ENCODE measurements at regions not wholly inside any gene's neighbourhood (a gene's known extent, or its start where the extent isn't known, plus 50 kb on each side); places are given as distances from the start of the nearest gene placed in this dataset.

DNA sequence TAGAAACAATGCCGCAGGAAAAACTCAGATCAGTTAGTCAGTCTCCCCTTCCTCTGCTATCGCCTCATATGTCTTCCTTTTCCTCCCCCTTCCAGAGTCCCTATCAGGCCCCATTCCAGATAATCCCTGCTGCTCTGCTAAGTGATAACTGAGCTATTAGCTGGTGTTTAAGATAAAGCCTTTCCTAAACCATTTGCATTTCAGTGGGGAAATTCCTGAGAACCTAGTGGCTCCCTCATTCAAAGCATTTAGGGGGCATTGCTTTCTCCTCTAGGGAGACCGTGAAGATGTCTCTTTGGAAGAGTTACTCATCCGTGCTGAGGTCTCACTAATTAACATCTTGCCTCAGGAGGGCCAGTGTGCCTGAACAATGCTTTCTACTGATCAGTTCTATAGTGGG, 401.6 kb downstream of the NPIPA7 start:
- Histone ChIP-seq H3K36me3 (ENCODE audit: control insufficient read depth, insufficient read depth, low read length) (no peaks in the 10 kb centered on the region), H3K4me3 (ENCODE audit: low read depth, low read length) (no peak overlapping the region), H3K4me1 (no peaks in the 10 kb centered on the region), H3K9me3 (no peaks in the 10 kb centered on the region), H3K27me3 (replicated peaks; ENCODE audit: control insufficient read depth, insufficient read depth, low read length) (no peaks in the 10 kb centered on the region)
- Mint-ChIP-seq H3K4me3 (ENCODE audit: unreplicated experiment) (no peak overlapping the region), H3K27ac (ENCODE audit: unreplicated experiment) (no peak overlapping the region), H3K9me3 (ENCODE audit: unreplicated experiment) (no peaks in the 10 kb centered on the region), H3K4me1 (ENCODE audit: low read depth, unreplicated experiment) (no peaks in the 10 kb centered on the region), H3K36me3 (ENCODE audit: insufficient read depth, unreplicated experiment) (no peaks in the 10 kb centered on the region), H3K27me3 (ENCODE audit: insufficient read depth, unreplicated experiment) (peaks cover 3% of the 10 kb centered on the region)
- DNase-seq: no peak
- intact Hi-C loops (cut with micrococcal nuclease; ENCODE audit: unreplicated experiment): no loop called here
- TF ChIP-seq, protein P1, sequence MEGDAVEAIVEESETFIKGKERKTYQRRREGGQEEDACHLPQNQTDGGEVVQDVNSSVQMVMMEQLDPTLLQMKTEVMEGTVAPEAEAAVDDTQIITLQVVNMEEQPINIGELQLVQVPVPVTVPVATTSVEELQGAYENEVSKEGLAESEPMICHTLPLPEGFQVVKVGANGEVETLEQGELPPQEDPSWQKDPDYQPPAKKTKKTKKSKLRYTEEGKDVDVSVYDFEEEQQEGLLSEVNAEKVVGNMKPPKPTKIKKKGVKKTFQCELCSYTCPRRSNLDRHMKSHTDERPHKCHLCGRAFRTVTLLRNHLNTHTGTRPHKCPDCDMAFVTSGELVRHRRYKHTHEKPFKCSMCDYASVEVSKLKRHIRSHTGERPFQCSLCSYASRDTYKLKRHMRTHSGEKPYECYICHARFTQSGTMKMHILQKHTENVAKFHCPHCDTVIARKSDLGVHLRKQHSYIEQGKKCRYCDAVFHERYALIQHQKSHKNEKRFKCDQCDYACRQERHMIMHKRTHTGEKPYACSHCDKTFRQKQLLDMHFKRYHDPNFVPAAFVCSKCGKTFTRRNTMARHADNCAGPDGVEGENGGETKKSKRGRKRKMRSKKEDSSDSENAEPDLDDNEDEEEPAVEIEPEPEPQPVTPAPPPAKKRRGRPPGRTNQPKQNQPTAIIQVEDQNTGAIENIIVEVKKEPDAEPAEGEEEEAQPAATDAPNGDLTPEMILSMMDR (IDR thresholded peaks at IDR 0.05; ENCODE audit: insufficient read depth in 1 of 2, low read depth in 1 of 2, low read length in 1 of 2, severe bottlenecking in 1 of 2, unreplicated experiment in 1 of 2): no peak
- no TSS peak for BruUV-seq (replicated peaks)
- ChIA-PET POLR2A (no interaction called here), CTCF (no interaction called here)

DNA sequence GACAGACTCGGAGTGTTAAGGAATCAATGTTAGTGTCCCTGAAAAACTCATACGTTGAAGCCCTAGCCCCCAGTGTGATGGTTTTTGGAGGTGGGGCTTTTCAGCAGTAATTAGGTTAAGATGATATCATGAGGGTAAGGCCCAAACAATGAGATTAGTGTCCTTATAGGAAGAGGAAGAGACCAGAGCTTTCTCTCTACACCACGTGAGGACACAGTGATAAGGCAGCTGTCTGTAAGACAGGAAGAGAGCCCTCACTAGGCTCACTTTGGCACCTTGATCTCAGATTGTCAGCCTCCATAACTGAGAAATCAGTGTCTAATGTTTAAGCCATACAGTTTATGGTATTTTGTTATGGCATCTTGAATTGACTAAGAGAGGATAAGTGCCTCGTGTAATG, 403.2 kb downstream of the NPIPA7 start:
- H3K4me3 ChIP-seq (ENCODE audit: low read depth, low read length): no peak overlapping the region
- H3K4me3 Mint-ChIP-seq (ENCODE audit: unreplicated experiment): no peak overlapping the region
- no peak for DNase-seq
- H3K9me3 Mint-ChIP-seq (ENCODE audit: unreplicated experiment): no peaks in the 10 kb centered on the region
- ChIA-PET CTCF (no interaction called here), POLR2A (no interaction called here)
- TF ChIP-seq, protein P1 (IDR thresholded peaks at IDR 0.05; ENCODE audit: insufficient read depth in 1 of 2, low read depth in 1 of 2, low read length in 1 of 2, severe bottlenecking in 1 of 2, unreplicated experiment in 1 of 2): no peak
- BruUV-seq (replicated peaks): no TSS peak
- no peaks in the 10 kb centered on the region for H3K9me3 ChIP-seq
- no peaks in the 10 kb centered on the region for H3K36me3 ChIP-seq (ENCODE audit: control insufficient read depth, insufficient read depth, low read length)
- H3K4me1 Mint-ChIP-seq (ENCODE audit: low read depth, unreplicated experiment): no peaks in the 10 kb centered on the region
- no peaks in the 10 kb centered on the region for H3K27me3 ChIP-seq (replicated peaks; ENCODE audit: control insufficient read depth, insufficient read depth, low read length)
- no peaks in the 10 kb centered on the region for H3K36me3 Mint-ChIP-seq (ENCODE audit: insufficient read depth, unreplicated experiment)
- no peaks in the 10 kb centered on the region for H3K27me3 Mint-ChIP-seq (ENCODE audit: insufficient read depth, unreplicated experiment)
- intact Hi-C loops (cut with micrococcal nuclease; ENCODE audit: unreplicated experiment): no loop called here
- H3K27ac Mint-ChIP-seq (ENCODE audit: unreplicated experiment): no peak overlapping the region
- no peaks in the 10 kb centered on the region for H3K4me1 ChIP-seq

DNA sequence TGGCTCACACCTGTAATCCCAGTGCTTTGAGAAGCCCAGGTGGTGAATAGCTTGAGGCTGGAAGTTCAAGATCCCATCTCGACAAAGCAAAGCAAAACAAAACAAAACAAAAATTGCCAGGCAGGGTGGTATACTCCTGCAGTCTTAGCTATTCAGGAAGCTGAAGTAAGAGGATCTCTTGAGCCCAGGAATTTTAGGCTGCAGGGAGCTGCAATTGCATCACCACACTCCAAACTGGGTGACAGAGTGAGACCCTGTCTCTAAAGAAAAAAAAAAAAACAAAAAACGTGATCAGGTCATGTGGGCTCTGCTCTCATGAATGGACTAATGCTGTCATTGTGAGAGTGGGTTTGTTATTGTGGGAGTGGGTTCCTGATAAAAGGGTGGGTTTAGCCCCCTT, 409.1 kb downstream of the NPIPA7 start:
- H3K27ac Mint-ChIP-seq (ENCODE audit: unreplicated experiment): no peak overlapping the region
- ChIA-PET CTCF (no interaction called here), POLR2A (no interaction called here)
- TF ChIP-seq, protein P1 (IDR thresholded peaks at IDR 0.05; ENCODE audit: insufficient read depth in 1 of 2, low read depth in 1 of 2, low read length in 1 of 2, severe bottlenecking in 1 of 2, unreplicated experiment in 1 of 2): no peak
- no peak overlapping the region for H3K4me3 Mint-ChIP-seq (ENCODE audit: unreplicated experiment)
- no peaks in the 10 kb centered on the region for H3K4me1 ChIP-seq
- H3K27me3 ChIP-seq (replicated peaks; ENCODE audit: control insufficient read depth, insufficient read depth, low read length): no peaks in the 10 kb centered on the region
- intact Hi-C loops (cut with micrococcal nuclease; ENCODE audit: unreplicated experiment): no loop called here
- no peaks in the 10 kb centered on the region for H3K4me1 Mint-ChIP-seq (ENCODE audit: low read depth, unreplicated experiment)
- no peaks in the 10 kb centered on the region for H3K27me3 Mint-ChIP-seq (ENCODE audit: insufficient read depth, unreplicated experiment)
- H3K4me3 ChIP-seq (ENCODE audit: low read depth, low read length): no peak overlapping the region
- H3K36me3 ChIP-seq (ENCODE audit: control insufficient read depth, insufficient read depth, low read length): no peaks in the 10 kb centered on the region
- no peaks in the 10 kb centered on the region for H3K36me3 Mint-ChIP-seq (ENCODE audit: insufficient read depth, unreplicated experiment)
- H3K9me3 Mint-ChIP-seq (ENCODE audit: unreplicated experiment): no peaks in the 10 kb centered on the region
- 0 out of 2 replicates have a peak, but pooled peaks cover 2% of the 10 kb centered on the region for H3K9me3 ChIP-seq
- no TSS peak for BruUV-seq (replicated peaks)
- DNase-seq: no peak
